ENCODE measurements at regions not wholly inside any gene's neighbourhood (a gene's known extent, or its start where the extent isn't known, plus 50 kb on each side); places are given as distances from the start of the nearest gene placed in this dataset.

GRCh38 chr16:55938126-55938525 lies 63.0 kb upstream of the CES5A start:
- POLR2A ChIA-PET = no interaction called here
- BruUV-seq (replicated peaks) = no TSS peak
- in situ Hi-C loops (cut with HindIII; ENCODE audit: low pct_unique_long_range_greater_than_20kb, low sequenced_read_pairs) = no loop called here

GRCh38 chr16:55933038-55933437 lies 57.9 kb upstream of the CES5A start:
- in situ Hi-C loops (cut with HindIII; ENCODE audit: low pct_unique_long_range_greater_than_20kb, low sequenced_read_pairs) (no loop called here), intact Hi-C loops (cut with micrococcal nuclease; ENCODE audit: unreplicated experiment) (no loop called here)
- ChIA-PET POLR2A (no interaction called here), CTCF (no interaction called here)
- DNase-seq (ENCODE audit: low read depth, low spot score) = no peak
- Histone ChIP-seq H3K4me3 (ENCODE audit: low read depth in 2 of 2, low read length in 2 of 2) (no peak overlapping the region), H3K36me3 (ENCODE audit: control insufficient read depth, insufficient read depth, low read length) (no peaks in the 10 kb centered on the region), H3K9me3 (ENCODE audit: control insufficient read depth, insufficient read depth, low read depth, low read length) (no peaks in the 10 kb centered on the region), H3K4me1 (ENCODE audit: control insufficient read depth, insufficient read depth, low read length) (no peaks in the 10 kb centered on the region), H3K27ac (ENCODE audit: low read length) (no peak overlapping the region), H3K27me3 (ENCODE audit: control insufficient read depth, insufficient read depth, low read length) (no peaks in the 10 kb centered on the region)
- TF ChIP-seq REST (IDR thresholded peaks at IDR 0.05; ENCODE audit: insufficient read depth in 1 of 2, low read depth in 2 of 2, low read length in 1 of 2) (no peak), SIN3A (IDR thresholded peaks at IDR 0.05; ENCODE audit: borderline replicate concordance, insufficient read depth, low read depth, low read length) (no peak), POLR2AphosphoS5 (IDR thresholded peaks at IDR 0.05; ENCODE audit: low read depth, low read length) (no peak), CTCF (IDR thresholded peaks at IDR 0.05) (no peak), TCF7L2 (IDR thresholded peaks at IDR 0.05; ENCODE audit: low read depth, low read length) (no peak)
- no TSS peak for BruUV-seq (replicated peaks)
- ATAC-seq = no peak

More at GRCh38 chr16:55938126-55938525, 63.0 kb upstream of the CES5A start:
- Histone ChIP-seq H3K27ac (ENCODE audit: low read length) (no peak overlapping the region), H3K4me3 (ENCODE audit: low read depth in 2 of 2, low read length in 2 of 2) (no peak overlapping the region), H3K27me3 (ENCODE audit: control insufficient read depth, insufficient read depth, low read length) (peaks cover 4% of the 10 kb centered on the region), H3K4me1 (ENCODE audit: control insufficient read depth, insufficient read depth, low read length) (no peaks in the 10 kb centered on the region), H3K36me3 (ENCODE audit: control insufficient read depth, insufficient read depth, low read length) (no peaks in the 10 kb centered on the region), H3K9me3 (ENCODE audit: control insufficient read depth, insufficient read depth, low read depth, low read length) (no peaks in the 10 kb centered on the region)
- TF ChIP-seq TCF7L2 (IDR thresholded peaks at IDR 0.05; ENCODE audit: low read depth, low read length) (no peak), POLR2AphosphoS5 (IDR thresholded peaks at IDR 0.05; ENCODE audit: low read depth, low read length) (no peak), CTCF (IDR thresholded peaks at IDR 0.05) (no peak), SIN3A (IDR thresholded peaks at IDR 0.05; ENCODE audit: borderline replicate concordance, insufficient read depth, low read depth, low read length) (no peak), REST (IDR thresholded peaks at IDR 0.05; ENCODE audit: insufficient read depth in 1 of 2, low read depth in 2 of 2, low read length in 1 of 2) (no peak)
- CTCF ChIA-PET = no interaction called here
- DNase-seq (ENCODE audit: low read depth, low spot score) (no peak), ATAC-seq (no peak)
- intact Hi-C loops (cut with micrococcal nuclease; ENCODE audit: unreplicated experiment) = no loop called here
